Lower leg skin (tissue), 4 donors: ENCODE measurements at regions not wholly inside any gene's neighbourhood (a gene's known extent, or its start where the extent isn't known, plus 50 kb on each side); places are given as distances from the start of the nearest gene placed in this dataset.

Experiments
- DNase-seq, 2 donors: peaks; one replicate each; pipeline ENCODE4 v3.0.0-alpha.2; 2019; ENCODE audit warnings: low spot score in 2 of 2
- H3K4me3 ChIP-seq: fragments of 200-600 bp; sonication (generic); 2 replicates; pipeline ENCODE4 v1.5.1; 2017; ENCODE audit warnings: mild to moderate bottlenecking, low read depth; ENCODE audit not compliant: poor library complexity, severe bottlenecking
- POLR2A ChIP-seq, 2 donors: fragments of 450-650 bp; IDR thresholded peaks; one replicate each; pipeline ENCODE4 v1.6.1; 2016 to 2017; ENCODE audit warnings: antibody characterized with exemption in 2 of 2, mild to moderate bottlenecking in 1 of 2, moderate library complexity in 1 of 2
- WGBS, 2 donors: methylation state at CpG; one replicate each; pipeline ENCODE4 v1.1.5; 2018; 5-methylcytosine and 5-hydroxymethylcytosine counted together
- intact Hi-C: fragments of 100-400 bp; cut with DNase I; formaldehyde crosslinking; loops from one replicate; pipeline ENCODE4 v1.15.0; 2023; ENCODE audit warnings: low total_unique reads
- TF ChIP-seq, protein P1 (sequence below), 3 donors: fragments of 450-650 bp; IDR thresholded peaks; one replicate each; pipeline ENCODE4 v1.5.1; 2016; ENCODE audit warnings: antibody characterized with exemption in 3 of 3, mild to moderate bottlenecking in 3 of 3, moderate library complexity in 2 of 3

DNA sequence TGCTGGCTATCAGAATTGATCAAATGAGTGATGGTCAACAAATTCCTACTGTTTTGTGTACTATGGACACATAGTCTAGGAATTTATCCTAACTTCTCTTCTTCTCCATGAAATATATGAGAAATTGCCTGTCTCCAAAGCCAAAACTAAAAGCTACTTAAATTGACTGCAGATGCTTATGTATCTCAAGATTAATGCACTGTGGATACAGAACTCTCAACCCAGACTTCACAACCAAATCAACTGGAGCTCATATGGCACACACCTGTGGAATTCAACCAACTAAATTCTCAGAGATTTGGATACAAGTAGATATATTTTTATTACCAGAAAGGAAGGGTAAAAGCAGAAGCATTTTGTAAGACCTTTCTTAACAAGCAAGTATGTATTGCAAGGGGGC lies 566.1 kb downstream of the LTN1 start:
- H3K4me3 ChIP-seq = no peak overlapping the region
- no peak for DNase-seq
- intact Hi-C loops = no loop called here
- TF ChIP-seq POLR2A (IDR thresholded peaks at IDR 0.05) = no peak
- TF ChIP-seq, protein P1, sequence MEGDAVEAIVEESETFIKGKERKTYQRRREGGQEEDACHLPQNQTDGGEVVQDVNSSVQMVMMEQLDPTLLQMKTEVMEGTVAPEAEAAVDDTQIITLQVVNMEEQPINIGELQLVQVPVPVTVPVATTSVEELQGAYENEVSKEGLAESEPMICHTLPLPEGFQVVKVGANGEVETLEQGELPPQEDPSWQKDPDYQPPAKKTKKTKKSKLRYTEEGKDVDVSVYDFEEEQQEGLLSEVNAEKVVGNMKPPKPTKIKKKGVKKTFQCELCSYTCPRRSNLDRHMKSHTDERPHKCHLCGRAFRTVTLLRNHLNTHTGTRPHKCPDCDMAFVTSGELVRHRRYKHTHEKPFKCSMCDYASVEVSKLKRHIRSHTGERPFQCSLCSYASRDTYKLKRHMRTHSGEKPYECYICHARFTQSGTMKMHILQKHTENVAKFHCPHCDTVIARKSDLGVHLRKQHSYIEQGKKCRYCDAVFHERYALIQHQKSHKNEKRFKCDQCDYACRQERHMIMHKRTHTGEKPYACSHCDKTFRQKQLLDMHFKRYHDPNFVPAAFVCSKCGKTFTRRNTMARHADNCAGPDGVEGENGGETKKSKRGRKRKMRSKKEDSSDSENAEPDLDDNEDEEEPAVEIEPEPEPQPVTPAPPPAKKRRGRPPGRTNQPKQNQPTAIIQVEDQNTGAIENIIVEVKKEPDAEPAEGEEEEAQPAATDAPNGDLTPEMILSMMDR (IDR thresholded peaks at IDR 0.05) = no peak

DNA sequence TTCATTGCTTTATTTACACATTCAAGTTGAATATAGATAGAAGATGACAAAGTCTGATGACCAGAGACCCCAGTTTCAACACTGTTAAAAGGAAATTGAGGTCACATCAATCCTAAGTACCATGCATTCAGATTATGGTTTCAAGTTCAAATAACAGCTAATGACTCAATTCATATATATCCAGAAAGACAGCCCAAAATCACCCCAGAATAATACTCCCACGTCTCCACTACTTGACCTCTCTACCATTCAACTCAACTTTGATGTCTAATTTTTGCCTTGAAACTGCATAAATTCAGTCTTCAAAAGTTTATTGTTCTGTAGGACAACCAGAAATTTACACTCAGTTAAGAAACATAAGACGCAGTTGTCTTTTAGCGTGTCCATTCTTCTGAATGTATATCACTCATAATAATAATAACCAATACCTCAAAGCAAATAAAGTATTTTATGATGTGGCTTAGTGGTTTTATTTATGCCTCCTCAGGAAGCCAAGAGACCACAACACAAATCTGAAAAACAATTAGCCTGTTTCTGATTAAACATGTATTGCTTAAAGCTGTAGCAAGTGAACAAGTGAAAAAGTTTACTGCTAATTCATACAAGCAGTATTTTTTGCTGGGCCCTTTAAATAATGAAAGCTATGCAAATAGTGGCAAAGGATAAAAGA lies 569.0 kb downstream of the LTN1 start:
- no peak for DNase-seq
- TF ChIP-seq, protein P1 (IDR thresholded peaks at IDR 0.05) = no peak
- TF ChIP-seq POLR2A (IDR thresholded peaks at IDR 0.05) = no peak
- intact Hi-C loops = no loop called here
- no peak overlapping the region for H3K4me3 ChIP-seq
- WGBS, 2 donors = 37 to 79% methylated on average over 3 of the region's 3 CpGs

DNA sequence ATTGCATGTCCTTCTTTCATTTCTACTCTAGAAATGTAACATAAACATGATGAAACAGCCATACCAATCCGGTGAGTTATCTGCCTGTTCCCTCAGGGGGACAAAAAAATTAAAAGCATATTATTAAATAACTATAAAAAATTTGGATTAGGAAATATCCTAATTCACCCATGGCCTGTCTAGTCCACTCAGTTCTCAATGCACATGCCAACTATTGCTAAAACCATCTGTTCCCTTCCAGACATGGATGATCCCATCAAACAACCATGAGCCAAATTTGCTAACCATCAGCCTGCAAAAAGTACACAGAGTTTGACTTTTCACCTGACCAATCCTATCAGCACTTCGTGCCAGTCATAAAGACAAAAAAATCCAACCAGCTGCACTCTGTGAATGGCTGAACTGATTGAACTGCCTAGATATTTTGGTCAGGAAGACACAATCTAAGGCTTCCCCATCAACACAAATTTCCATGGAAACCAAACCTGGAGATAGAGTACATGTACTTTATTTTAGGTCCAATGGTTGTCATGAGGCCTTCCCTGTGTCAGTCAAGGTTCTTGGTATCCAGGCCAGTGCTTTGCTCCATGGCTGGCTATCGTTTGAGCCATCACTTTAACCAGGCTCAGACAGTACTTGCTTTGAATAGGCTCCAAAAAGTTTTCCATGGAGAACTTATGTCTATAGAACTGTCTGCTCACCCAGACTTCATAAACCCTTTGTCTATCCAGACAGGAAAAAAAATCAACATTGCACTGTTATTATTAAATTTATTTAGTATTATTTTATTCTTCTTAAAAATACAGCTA lies 570.8 kb downstream of the LTN1 start:
- intact Hi-C loops = no loop called here
- WGBS, 2 donors = 48 to 51% methylated on average over 3 of the region's 3 CpGs
- no peak overlapping the region for H3K4me3 ChIP-seq
- TF ChIP-seq, protein P1 (IDR thresholded peaks at IDR 0.05) = no peak
- no peak for TF ChIP-seq POLR2A (IDR thresholded peaks at IDR 0.05)
- DNase-seq = peak in 1 of 2 donors; percentile 50

DNA sequence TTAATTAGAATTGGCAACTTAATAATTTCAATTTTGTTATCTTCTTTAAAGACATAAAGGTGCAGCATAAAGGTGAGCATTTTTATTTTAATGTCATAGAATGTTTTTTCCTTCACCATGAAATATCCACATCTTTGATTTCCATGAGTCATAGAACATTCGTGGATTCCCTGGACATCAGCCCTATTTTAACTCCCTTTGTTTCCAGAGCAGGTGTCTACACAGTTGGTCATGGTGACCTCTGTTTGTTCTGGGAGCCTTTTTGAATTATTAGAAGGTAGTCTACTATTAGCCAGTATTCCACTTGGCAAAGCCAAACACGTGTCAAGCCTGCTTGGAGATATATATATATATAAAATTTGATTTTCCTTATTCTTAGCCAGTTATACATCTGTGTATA lies 572.9 kb downstream of the LTN1 start:
- no peak overlapping the region for H3K4me3 ChIP-seq
- no peak for TF ChIP-seq POLR2A (IDR thresholded peaks at IDR 0.05)
- TF ChIP-seq, protein P1 (IDR thresholded peaks at IDR 0.05) = no peak
- 62 to 67% methylated on average over 2 of the region's 2 CpGs for WGBS, 2 donors
- no peak for DNase-seq
- intact Hi-C loops = no loop called here

DNA sequence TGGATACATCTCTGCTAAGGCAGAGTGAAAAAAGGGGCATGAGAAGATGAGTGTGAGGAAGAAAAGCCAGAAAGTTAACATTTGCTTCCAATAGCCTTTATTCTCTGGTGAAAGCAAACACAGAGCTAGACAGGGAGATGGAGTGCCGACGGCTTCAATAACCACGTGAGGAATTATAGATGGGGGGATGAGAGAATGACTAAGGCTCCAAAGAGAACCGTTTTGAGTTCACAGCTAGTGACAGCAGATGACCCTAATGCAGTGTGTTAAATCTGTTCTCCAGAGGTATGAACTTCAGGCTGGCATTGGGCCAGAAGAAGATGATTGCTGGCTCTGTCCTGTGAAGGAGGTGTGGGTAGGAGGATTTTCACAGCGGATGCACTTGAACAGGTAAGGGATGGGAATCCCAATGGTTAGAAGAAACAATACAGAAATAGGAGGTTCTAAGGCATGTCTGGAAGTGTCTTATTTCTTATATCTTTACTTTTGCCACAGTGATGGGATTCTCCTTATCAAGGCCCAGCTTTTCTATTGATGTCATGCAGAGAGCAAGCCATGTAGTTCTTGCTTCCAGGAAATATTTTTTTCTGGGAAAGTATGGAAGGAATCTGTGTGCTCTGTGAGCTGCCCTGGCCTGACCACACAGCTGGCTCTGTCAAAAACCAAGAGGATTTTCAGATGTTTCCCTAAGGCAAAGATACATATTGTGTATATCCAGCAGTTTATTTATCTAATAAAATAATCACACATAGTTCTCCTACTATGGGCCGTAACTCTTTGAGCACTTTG lies 573.8 kb downstream of the LTN1 start:
- no peak for DNase-seq
- H3K4me3 ChIP-seq = no peak overlapping the region
- TF ChIP-seq, protein P1 (IDR thresholded peaks at IDR 0.05) = no peak
- no peak for TF ChIP-seq POLR2A (IDR thresholded peaks at IDR 0.05)
- intact Hi-C loops = no loop called here
- 79 to 86% methylated on average over 6 of the region's 6 CpGs for WGBS, 2 donors
